Ishikawa (cell line): ENCODE measurements at regions not wholly inside any gene's neighbourhood (a gene's known extent, or its start where the extent isn't known, plus 50 kb on each side); places are given as distances from the start of the nearest gene placed in this dataset.

Source experiments
- CREB1 ChIP-seq: IDR thresholded peaks from 2 replicates; pipeline ENCODE4 v1.6.1; 2012; ENCODE audit warnings: low read depth
- EP300 ChIP-seq: IDR thresholded peaks from 2 replicates; pipeline ENCODE4 v1.6.1; 2012; ENCODE audit warnings: borderline replicate concordance

- no peak for TF ChIP-seq EP300
- TF ChIP-seq CREB1 = no peak
Observed at GRCh38 chr9:117595650-117596049, 108.6 kb upstream of the TLR4 start.
